IPS-NIHi7 (cell line): ENCODE measurements at regions not wholly inside any gene's neighbourhood (a gene's known extent, or its start where the extent isn't known, plus 50 kb on each side); places are given as distances from the start of the nearest gene placed in this dataset.

ENCODE experiments used
- DNase-seq: peaks from one replicate; pipeline ENCODE4 v3.0.0; 2012; ENCODE audit warnings: mixed read lengths; ENCODE audit errors: extremely low spot score

- no peak for DNase-seq
These were observed 248.2 kb upstream of the SLC39A10 start for GRCh38 chr2:195408811-195409210.

DNA sequence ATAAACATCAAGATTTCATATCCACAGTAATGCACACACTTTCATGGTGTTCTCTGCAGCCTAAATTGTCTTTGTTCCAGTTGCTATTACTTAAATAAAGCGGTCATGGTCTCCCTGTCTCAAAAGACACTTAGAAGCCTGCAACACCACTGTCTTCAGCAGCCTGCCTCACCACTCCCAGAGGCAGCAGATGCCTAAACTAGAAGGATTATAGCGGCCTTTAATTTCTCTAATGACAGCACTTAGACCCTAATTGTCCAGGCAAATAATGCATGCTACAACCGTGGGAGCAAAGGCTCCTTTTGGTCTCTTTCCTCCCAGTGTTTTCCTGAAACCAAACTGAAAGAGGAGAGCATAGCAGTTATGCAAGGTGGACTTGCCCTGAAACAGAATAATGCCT is 248.8 kb upstream of the SLC39A10 start:
- DNase-seq: no peak

GRCh38 chr2:195407783-195408182 is 249.2 kb upstream of the SLC39A10 start:
- DNase-seq: no peak

DNA sequence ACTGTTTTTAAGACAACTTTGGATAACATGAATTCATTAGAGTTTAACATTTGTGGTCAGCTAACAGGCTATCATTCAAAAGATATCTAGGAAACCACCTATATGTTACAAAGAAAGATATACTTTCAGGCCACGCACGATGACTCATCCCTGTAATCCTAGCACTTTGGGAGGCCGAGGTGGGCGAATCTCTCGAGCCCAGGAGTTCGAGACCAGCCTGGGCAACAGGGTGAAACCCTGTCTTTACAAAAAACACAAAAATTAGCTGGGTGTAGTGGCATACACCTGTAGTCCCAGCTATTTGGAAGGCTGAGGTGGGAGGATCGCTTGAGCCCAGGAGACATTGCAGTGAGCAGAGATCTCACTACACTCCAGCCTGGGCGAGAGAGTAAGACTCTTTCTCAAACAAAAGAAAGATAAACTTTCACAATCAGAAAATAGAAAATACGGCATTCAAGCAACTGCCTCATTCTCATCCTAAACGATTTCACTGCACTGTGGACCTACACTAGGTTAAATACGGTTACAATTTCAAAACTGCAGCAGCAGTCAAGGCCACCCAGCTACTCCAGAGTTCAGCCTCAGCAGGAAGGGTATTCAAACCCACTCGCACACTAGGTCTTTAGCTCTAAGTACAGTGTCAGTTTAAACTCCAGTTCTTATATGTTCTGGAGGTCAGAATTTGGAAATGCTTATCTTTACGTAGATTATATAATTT is 250.0 kb upstream of the SLC39A10 start:
- no peak for DNase-seq

DNA sequence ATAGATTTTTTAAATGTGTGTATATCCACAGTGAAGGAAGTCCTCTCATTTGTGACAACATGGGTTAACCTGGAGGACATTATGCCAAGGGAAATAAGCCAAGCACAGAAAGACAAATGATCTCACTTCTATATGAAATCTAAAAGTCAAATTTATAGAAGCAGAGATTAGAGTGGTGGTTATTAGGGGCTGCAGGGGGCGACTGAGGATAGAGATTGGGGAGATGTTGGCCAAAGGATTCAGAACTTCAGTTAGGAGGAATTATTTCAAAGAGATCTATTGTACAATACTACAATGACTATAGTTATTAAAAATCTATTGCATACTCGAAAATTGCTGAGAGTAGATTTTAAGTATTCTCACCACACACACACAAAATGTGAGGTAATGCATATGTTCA is 252.4 kb upstream of the SLC39A10 start:
- DNase-seq: no peak

DNA sequence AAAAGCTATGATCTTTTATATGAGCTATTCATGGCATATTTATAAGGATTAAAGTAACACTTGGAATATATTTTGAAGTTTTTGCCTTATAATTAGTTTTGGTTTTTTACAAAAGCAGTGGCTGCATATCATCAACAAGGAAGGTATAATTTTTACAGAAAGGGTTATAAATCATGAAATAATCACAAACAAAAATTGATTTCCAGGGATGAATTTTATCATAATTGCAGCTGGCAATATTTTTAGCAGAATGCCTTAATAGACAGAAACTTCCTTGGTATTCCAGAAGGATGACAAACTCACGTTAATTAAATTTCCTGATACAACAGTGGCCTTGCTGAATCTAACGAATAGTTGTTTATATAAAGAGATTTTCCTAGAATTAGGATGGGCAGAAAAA is 260.5 kb upstream of the SLC39A10 start:
- no peak for DNase-seq

DNA sequence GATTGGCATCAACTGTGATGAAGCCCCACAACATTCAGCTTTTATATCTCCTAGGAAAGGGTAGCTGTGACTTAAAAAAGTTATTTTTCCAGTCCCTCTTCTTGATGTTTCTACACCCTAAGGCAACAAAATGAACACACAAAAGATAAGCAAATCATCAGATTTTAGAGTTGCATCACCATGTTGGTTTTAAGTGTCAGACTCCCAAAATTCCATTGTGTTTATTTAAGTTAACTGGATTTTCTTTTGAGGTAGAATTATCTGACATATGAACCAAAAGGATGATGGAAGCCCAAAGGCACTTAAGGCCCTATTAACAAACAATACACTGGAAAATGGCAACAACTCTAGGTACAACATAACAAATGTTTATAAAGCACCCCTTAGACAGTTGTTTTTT is 261.7 kb upstream of the SLC39A10 start:
- DNase-seq: no peak

- DNase-seq: no peak
These were observed 264.3 kb upstream of the SLC39A10 start for GRCh38 chr2:195392446-195393336.

DNA sequence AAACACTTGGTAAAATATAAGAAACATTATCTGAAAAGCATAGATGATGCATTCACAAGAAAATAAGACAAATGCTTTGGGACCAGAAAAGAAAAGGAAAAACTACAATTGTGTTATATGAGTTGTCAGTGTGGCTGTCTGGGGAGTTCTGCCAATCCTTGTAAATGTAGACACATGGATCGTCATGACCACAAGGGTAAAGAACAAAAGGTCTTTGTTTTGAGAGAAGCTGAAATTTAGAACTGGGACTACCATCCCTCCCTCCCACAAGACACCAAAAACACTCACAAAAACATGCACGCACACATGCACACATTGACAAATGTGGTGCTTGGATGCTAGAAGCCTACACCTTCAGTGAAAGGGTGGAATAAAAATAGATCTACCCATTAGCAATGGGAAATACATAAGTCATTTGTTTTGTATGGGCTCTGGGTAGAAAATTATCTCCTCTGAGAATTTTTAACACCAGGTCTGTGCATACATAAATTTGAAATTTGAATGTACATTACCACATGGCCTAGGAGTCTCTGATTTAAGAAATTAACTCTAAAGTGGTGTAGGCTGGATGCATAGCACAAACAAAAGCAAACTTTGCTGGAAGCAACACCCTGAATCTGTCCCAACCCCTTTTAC is 266.2 kb upstream of the SLC39A10 start:
- DNase-seq: no peak

DNA sequence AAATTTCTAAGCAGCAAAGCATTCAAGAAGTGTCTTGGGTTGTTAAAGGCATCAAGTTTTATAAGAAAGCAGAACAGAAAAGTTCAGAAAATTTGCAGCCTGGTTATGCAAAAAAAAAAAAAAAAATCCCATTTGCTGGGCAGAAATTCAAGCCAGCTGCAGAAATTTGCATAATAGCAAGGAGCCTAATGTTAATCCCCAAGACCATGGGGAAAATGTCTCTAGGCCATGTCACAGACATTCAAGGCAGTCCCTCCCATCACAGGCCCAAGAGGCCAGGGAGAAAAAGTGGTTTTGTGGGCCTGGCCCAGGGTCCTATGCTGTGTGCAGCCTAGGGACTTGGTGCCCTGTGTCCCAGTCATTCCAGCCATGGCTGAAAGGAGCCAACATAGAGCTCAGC is 269.0 kb upstream of the SLC39A10 start:
- DNase-seq: no peak

DNA sequence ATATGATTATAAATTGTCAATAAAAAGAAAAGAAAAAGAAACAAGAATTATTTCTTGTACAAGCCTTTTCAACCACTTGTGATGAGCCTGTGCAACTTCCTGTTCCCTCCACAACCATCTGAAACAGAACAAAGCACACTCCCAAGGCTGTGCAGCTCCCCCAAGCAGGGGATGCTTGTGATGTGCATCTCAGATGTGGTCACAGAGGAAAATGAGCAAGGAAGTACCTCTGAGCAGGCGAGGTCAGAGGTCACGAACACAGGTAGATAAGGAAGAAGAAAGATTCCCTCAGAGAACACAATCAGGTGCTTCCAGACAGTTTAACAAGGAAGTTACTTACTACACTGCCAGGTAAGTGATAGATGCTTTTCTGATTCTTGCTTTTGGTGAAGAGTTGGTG is 274.8 kb upstream of the SLC39A10 start:
- DNase-seq: no peak

GRCh38 chr2:195370167-195370943 is 286.7 kb upstream of the SLC39A10 start:
- no peak for DNase-seq

- no peak for DNase-seq
These were observed 287.8 kb upstream of the SLC39A10 start for GRCh38 chr2:195369218-195369587.

GRCh38 chr2:195368249-195369217 is 288.5 kb upstream of the SLC39A10 start:
- DNase-seq: no peak

GRCh38 chr2:195367809-195368208 is 289.2 kb upstream of the SLC39A10 start:
- DNase-seq: no peak

GRCh38 chr2:195364015-195364965 is 292.7 kb upstream of the SLC39A10 start:
- no peak for DNase-seq

GRCh38 chr2:195363496-195363895 is 293.5 kb upstream of the SLC39A10 start:
- no peak for DNase-seq

DNA sequence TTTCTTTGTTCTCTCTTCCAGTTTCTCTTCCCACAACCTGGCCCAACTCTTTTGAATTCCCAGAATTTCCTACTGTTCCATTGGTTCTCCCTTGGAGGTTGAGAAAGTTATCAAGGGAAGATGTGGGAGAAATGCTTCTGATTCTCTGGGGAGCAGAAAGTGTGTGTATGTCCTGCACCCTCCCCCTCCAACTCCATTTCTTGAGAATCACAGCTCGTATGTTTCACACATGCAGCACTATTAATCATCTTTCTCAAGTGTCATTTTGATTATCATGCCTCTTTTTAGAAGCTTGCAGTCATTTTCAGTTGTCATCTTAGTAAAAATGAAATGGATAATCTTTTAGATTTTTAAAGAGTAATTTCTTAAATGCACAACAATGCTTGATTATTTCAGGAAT is 296.8 kb upstream of the SLC39A10 start:
- no peak for DNase-seq

DNA sequence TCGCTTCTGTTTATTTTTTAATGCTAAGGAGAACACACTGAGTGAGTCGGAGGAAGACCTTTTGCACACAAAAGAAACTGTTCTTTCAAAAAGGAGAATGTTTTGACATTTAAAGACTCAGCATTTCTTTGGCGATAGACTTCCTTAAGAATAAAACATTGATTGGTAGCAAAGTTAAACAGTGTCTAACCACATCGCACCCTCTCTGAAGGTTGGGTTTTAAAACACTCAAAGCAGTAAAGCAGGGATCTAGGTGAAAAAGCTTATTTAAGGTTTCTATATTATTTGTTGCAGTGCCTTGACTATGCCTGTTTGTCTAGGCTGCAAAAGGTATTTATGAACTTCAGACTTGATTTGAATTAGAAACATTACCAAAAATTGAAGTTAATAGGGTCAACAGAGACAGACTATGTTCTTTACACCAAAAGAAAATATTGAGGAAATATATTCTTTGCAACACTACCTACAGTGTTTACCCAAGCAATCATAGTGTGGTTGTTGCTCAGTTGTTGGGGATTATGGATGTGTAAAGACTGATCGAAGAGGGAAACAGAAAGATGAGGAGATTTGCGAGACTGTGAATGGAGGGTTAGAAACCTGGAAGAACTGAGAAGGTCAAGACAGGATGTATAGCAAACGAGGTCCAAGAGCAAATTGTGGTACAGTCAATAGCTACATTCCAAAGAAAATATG is 297.8 kb upstream of the SLC39A10 start:
- no peak for DNase-seq
